CD4-positive, CD25-positive, alpha-beta regulatory T cell (primary cell): ENCODE measurements at regions not wholly inside any gene's neighbourhood (a gene's known extent, or its start where the extent isn't known, plus 50 kb on each side); places are given as distances from the start of the nearest gene placed in this dataset.
A peak's percentile ranks its signal among the peaks of the same experiment; 100 is the strongest.

ENCODE experiments used
- ATAC-seq, 2 donors: fragments of 150-1000 bp; cut with Tn5 transposase; one replicate each; pipeline ENCODE4 v1.10.0; 2021; ENCODE audit warnings: low read depth in 2 of 2, moderate number of reproducible peaks in 2 of 2, moderate library complexity in 1 of 2
- DNase-seq, 3 donors: peaks; one replicate each; pipeline versions ENCODE4 v3.0.0 to v3.0.0-alpha.2; 2012 to 2022; ENCODE audit warnings: mixed read lengths in 1 of 3
- H3K27ac ChIP-seq: one replicate; pipeline ENCODE4 v1.7.0; 2013; ENCODE audit warnings: mild to moderate bottlenecking, low read length; ENCODE audit not compliant: insufficient read depth, poor library complexity, severe bottlenecking
- H3K27me3 ChIP-seq: one replicate; pipeline ENCODE4 v1.7.0; 2013; ENCODE audit warnings: low read length; ENCODE audit not compliant: control insufficient read depth, insufficient read depth
- H3K36me3 ChIP-seq: one replicate; pipeline ENCODE4 v1.7.0; 2013; ENCODE audit warnings: mild to moderate bottlenecking, low read length, moderate library complexity; ENCODE audit not compliant: control insufficient read depth, insufficient read depth
- H3K4me1 ChIP-seq: 2 replicates; pipeline ENCODE4 v1.7.0; 2013; ENCODE audit warnings: mild to moderate bottlenecking, low read length; ENCODE audit not compliant: insufficient read depth, control insufficient read depth, poor library complexity, severe bottlenecking
- H3K4me3 ChIP-seq: one replicate; pipeline ENCODE4 v1.7.0; 2013; ENCODE audit warnings: low read depth, mild to moderate bottlenecking, low read length, moderate library complexity
- H3K9me3 ChIP-seq, 2 experiments: 1 replicate in 1 of 2; 2 replicates in 1 of 2; pipeline ENCODE4 v1.7.0; 2013; ENCODE audit warnings: low read length in 2 of 2, mild to moderate bottlenecking in 1 of 2, moderate library complexity in 1 of 2; ENCODE audit not compliant: control insufficient read depth in 2 of 2
- H3K27ac Mint-ChIP-seq, 3 donors: one replicate each; pipeline ENCODE4 v1.8.0; 2020 to 2022; ENCODE audit warnings: mild to moderate bottlenecking in 3 of 3, mixed read lengths in 3 of 3, moderate library complexity in 2 of 3
- H3K27me3 Mint-ChIP-seq: one replicate; pipeline ENCODE4 v1.8.0; 2022; ENCODE audit warnings: mild to moderate bottlenecking, mixed read lengths
- H3K36me3 Mint-ChIP-seq: one replicate; pipeline ENCODE4 v1.8.0; 2020; ENCODE audit warnings: mixed read lengths
- H3K4me1 Mint-ChIP-seq, 4 donors: one replicate each; pipeline ENCODE4 v1.8.0; 2020 to 2022; ENCODE audit warnings: mixed read lengths in 4 of 4, mild to moderate bottlenecking in 1 of 4
- H3K4me3 Mint-ChIP-seq, 4 donors: one replicate each; pipeline ENCODE4 v1.8.0; 2020 to 2022; ENCODE audit warnings: mild to moderate bottlenecking in 4 of 4, mixed read lengths in 4 of 4, moderate library complexity in 3 of 4
- H3K9me3 Mint-ChIP-seq, 7 donors: one replicate each; pipeline ENCODE4 v1.8.0; 2020 to 2022; ENCODE audit warnings: mixed read lengths in 7 of 7, mild to moderate bottlenecking in 3 of 7, moderate library complexity in 2 of 7

GRCh38 chr3:147589016-147589415 lies 179.9 kb downstream of the ZIC1 start:
- no peak overlapping the region for H3K27ac Mint-ChIP-seq
- H3K4me3 Mint-ChIP-seq, result no peak overlapping the region
- no peaks in the 10 kb centered on the region for H3K36me3 ChIP-seq
- no peak for DNase-seq
- no peaks in the 10 kb centered on the region for H3K4me1 ChIP-seq
- peaks cover 0 to 2% of the 10 kb centered on the region in 2 experiments for H3K9me3 ChIP-seq
- H3K4me3 ChIP-seq, result no peak overlapping the region
- ATAC-seq, result no peak
- no peaks in the 10 kb centered on the region for H3K27me3 ChIP-seq
- H3K4me1 Mint-ChIP-seq, result no peaks in the 10 kb centered on the region
- H3K27ac ChIP-seq, result no peak overlapping the region
- peaks cover 0 to 12% (median 0%) of the 10 kb centered on the region in 7 donors for H3K9me3 Mint-ChIP-seq
- H3K36me3 Mint-ChIP-seq, result no peaks in the 10 kb centered on the region
- no peaks in the 10 kb centered on the region for H3K27me3 Mint-ChIP-seq

- Mint-ChIP-seq H3K4me3 (no peak overlapping the region), H3K27me3 (no peaks in the 10 kb centered on the region), H3K9me3 (peaks cover 2 to 20% (median 6%) of the 10 kb centered on the region in 7 donors), H3K27ac (no peak overlapping the region), H3K36me3 (no peaks in the 10 kb centered on the region), H3K4me1 (no peaks in the 10 kb centered on the region)
- DNase-seq (no peak), ATAC-seq (no peak)
- Histone ChIP-seq H3K4me3 (no peak overlapping the region), H3K9me3 (peaks cover 0 to 4% of the 10 kb centered on the region in 2 experiments), H3K36me3 (no peaks in the 10 kb centered on the region), H3K27ac (no peak overlapping the region), H3K4me1 (no peaks in the 10 kb centered on the region), H3K27me3 (no peaks in the 10 kb centered on the region)
Observed at GRCh38 chr3:147604136-147604535, 195.0 kb downstream of the ZIC1 start.

GRCh38 chr3:147613725-147614124 lies 204.6 kb downstream of the ZIC1 start:
- H3K36me3 Mint-ChIP-seq, result no peaks in the 10 kb centered on the region
- no peak for DNase-seq
- no peak overlapping the region for H3K4me3 Mint-ChIP-seq
- no peaks in the 10 kb centered on the region for H3K4me1 Mint-ChIP-seq
- Histone ChIP-seq H3K36me3 (no peaks in the 10 kb centered on the region), H3K4me1 (no peaks in the 10 kb centered on the region), H3K27me3 (no peaks in the 10 kb centered on the region), H3K9me3 (peaks cover 0 to 2% of the 10 kb centered on the region in 2 experiments), H3K4me3 (no peak overlapping the region), H3K27ac (no peak overlapping the region)
- H3K27ac Mint-ChIP-seq, result no peak overlapping the region
- H3K9me3 Mint-ChIP-seq, result peaks cover 0 to 4% (median 0%) of the 10 kb centered on the region in 7 donors
- H3K27me3 Mint-ChIP-seq, result no peaks in the 10 kb centered on the region
- no peak for ATAC-seq

GRCh38 chr3:147614210-147614609 lies 205.0 kb downstream of the ZIC1 start:
- H3K4me1 Mint-ChIP-seq, result no peaks in the 10 kb centered on the region
- H3K27me3 Mint-ChIP-seq, result no peaks in the 10 kb centered on the region
- no peak for DNase-seq
- H3K27ac ChIP-seq, result no peak overlapping the region
- no peaks in the 10 kb centered on the region for H3K36me3 ChIP-seq
- peaks cover 0 to 4% (median 0%) of the 10 kb centered on the region in 7 donors for H3K9me3 Mint-ChIP-seq
- no peaks in the 10 kb centered on the region for H3K36me3 Mint-ChIP-seq
- H3K27ac Mint-ChIP-seq, result no peak overlapping the region
- H3K27me3 ChIP-seq, result no peaks in the 10 kb centered on the region
- no peak overlapping the region for H3K4me3 ChIP-seq
- H3K9me3 ChIP-seq, result peaks cover 0 to 2% of the 10 kb centered on the region in 2 experiments
- ATAC-seq, result no peak
- no peaks in the 10 kb centered on the region for H3K4me1 ChIP-seq
- no peak overlapping the region for H3K4me3 Mint-ChIP-seq

GRCh38 chr3:147615035-147615434 lies 205.9 kb downstream of the ZIC1 start:
- H3K9me3 Mint-ChIP-seq, result peaks cover 0 to 4% (median 0%) of the 10 kb centered on the region in 7 donors
- no peak overlapping the region for H3K4me3 Mint-ChIP-seq
- Histone ChIP-seq H3K27ac (no peak overlapping the region), H3K27me3 (no peaks in the 10 kb centered on the region), H3K9me3 (peaks cover 0 to 2% of the 10 kb centered on the region in 2 experiments), H3K4me1 (no peaks in the 10 kb centered on the region), H3K36me3 (no peaks in the 10 kb centered on the region), H3K4me3 (no peak overlapping the region)
- H3K27ac Mint-ChIP-seq, result no peak overlapping the region
- no peaks in the 10 kb centered on the region for H3K27me3 Mint-ChIP-seq
- DNase-seq (no peak), ATAC-seq (no peak)
- H3K4me1 Mint-ChIP-seq, result no peaks in the 10 kb centered on the region
- H3K36me3 Mint-ChIP-seq, result no peaks in the 10 kb centered on the region

GRCh38 chr3:147616998-147617619 lies 207.9 kb downstream of the ZIC1 start:
- no peak for ATAC-seq
- Mint-ChIP-seq H3K27me3 (no peaks in the 10 kb centered on the region), H3K4me3 (no peak overlapping the region), H3K27ac (no peak overlapping the region), H3K9me3 (peaks cover 0 to 2% (median 0%) of the 10 kb centered on the region in 7 donors), H3K36me3 (no peaks in the 10 kb centered on the region), H3K4me1 (no peaks in the 10 kb centered on the region)
- H3K9me3 ChIP-seq, result no peaks in the 10 kb centered on the region
- H3K4me3 ChIP-seq, result no peak overlapping the region
- no peak overlapping the region for H3K27ac ChIP-seq
- DNase-seq, result peak in 1 of 3 donors; percentile 0
- no peaks in the 10 kb centered on the region for H3K4me1 ChIP-seq
- no peaks in the 10 kb centered on the region for H3K36me3 ChIP-seq
- no peaks in the 10 kb centered on the region for H3K27me3 ChIP-seq

- Histone ChIP-seq H3K9me3 (no peaks in the 10 kb centered on the region), H3K4me1 (no peaks in the 10 kb centered on the region), H3K36me3 (no peaks in the 10 kb centered on the region), H3K27ac (no peak overlapping the region), H3K4me3 (no peak overlapping the region), H3K27me3 (no peaks in the 10 kb centered on the region)
- DNase-seq (no peak), ATAC-seq (no peak)
- Mint-ChIP-seq H3K27ac (no peak overlapping the region), H3K4me3 (no peak overlapping the region), H3K36me3 (no peaks in the 10 kb centered on the region), H3K9me3 (peaks cover 0 to 5% (median 0%) of the 10 kb centered on the region in 7 donors), H3K4me1 (no peaks in the 10 kb centered on the region), H3K27me3 (no peaks in the 10 kb centered on the region)
Observed at GRCh38 chr3:147618691-147619090, 209.5 kb downstream of the ZIC1 start.

GRCh38 chr3:147619921-147620560 lies 210.9 kb downstream of the ZIC1 start:
- ATAC-seq (no peak), DNase-seq (no peak)
- Mint-ChIP-seq H3K27me3 (no peaks in the 10 kb centered on the region), H3K4me1 (no peaks in the 10 kb centered on the region), H3K9me3 (peaks cover 0 to 8% (median 0%) of the 10 kb centered on the region in 7 donors), H3K36me3 (no peaks in the 10 kb centered on the region), H3K4me3 (no peak overlapping the region), H3K27ac (no peak overlapping the region)
- Histone ChIP-seq H3K4me3 (no peak overlapping the region), H3K9me3 (no peaks in the 10 kb centered on the region), H3K4me1 (no peaks in the 10 kb centered on the region), H3K36me3 (no peaks in the 10 kb centered on the region), H3K27ac (no peak overlapping the region), H3K27me3 (no peaks in the 10 kb centered on the region)
